Transverse colon (tissue), 4 donors: ENCODE measurements at regions not wholly inside any gene's neighbourhood (a gene's known extent, or its start where the extent isn't known, plus 50 kb on each side); places are given as distances from the start of the nearest gene placed in this dataset.

Experiments
- DNase-seq: peaks from one replicate; pipeline ENCODE4 v3.0.0-alpha.2; 2019
- H3K27ac ChIP-seq, 4 donors: fragments of 200-600 bp; sonication (generic); 2 replicates each; pipeline ENCODE4 v1.5.1; 2016 to 2018; ENCODE audit warnings: inconsistent platforms in 4 of 4
- H3K27me3 ChIP-seq: fragments of 200-600 bp; sonication (generic); 2 replicates; pipeline ENCODE4 v1.5.1; 2017; ENCODE audit warnings: inconsistent platforms
- H3K36me3 ChIP-seq, 4 donors: fragments of 200-600 bp; sonication (generic); 2 replicates each; pipeline ENCODE4 v1.5.1; 2017 to 2019; ENCODE audit warnings: inconsistent platforms in 4 of 4
- H3K4me1 ChIP-seq, 4 donors: fragments of 200-600 bp; sonication (generic); 2 replicates each; pipeline ENCODE4 v1.5.1; 2017 to 2020; ENCODE audit warnings: inconsistent platforms in 4 of 4
- H3K4me3 ChIP-seq, 4 donors: fragments of 200-600 bp; sonication (generic); 1 replicate in 1 of 4; 2 replicates in 3 of 4; pipeline versions ENCODE4 v1.5.1 to v1.6.1; 2017 to 2019; ENCODE audit warnings: inconsistent platforms in 4 of 4
- H3K9me3 ChIP-seq, 2 donors: fragments of 200-600 bp; sonication (generic); 2 replicates each; pipeline ENCODE4 v1.5.1; 2017 to 2019; ENCODE audit warnings: inconsistent platforms in 2 of 2
- CTCF ChIP-seq, 5 experiments: fragments of 200-600 bp in 3 of 5; fragments of 450-650 bp in 2 of 5; sonication (generic) in 3 of 5; IDR thresholded peaks; 1 replicate in 2 of 5; 2 replicates in 3 of 5; pipeline ENCODE4 v1.5.1; 2016 to 2017; ENCODE audit warnings: antibody characterized with exemption in 5 of 5, inconsistent platforms in 3 of 5, mild to moderate bottlenecking in 2 of 5, moderate library complexity in 1 of 5
- EP300 ChIP-seq: sonication (generic); formaldehyde crosslinking; IDR thresholded peaks from one replicate; pipeline ENCODE4 v1.6.1; 2017; ENCODE audit warnings: antibody characterized with exemption, low read depth
- POLR2A ChIP-seq: fragments of 450-650 bp; IDR thresholded peaks from one replicate; pipeline ENCODE4 v1.6.1; 2016; ENCODE audit warnings: antibody characterized with exemption, mild to moderate bottlenecking, moderate library complexity
- POLR2AphosphoS5 ChIP-seq, 3 donors: sonication (generic); formaldehyde crosslinking; IDR thresholded peaks; one replicate each; pipeline ENCODE4 v1.6.1; 2016; ENCODE audit warnings: antibody characterized with exemption in 3 of 3
- WGBS, 2 donors: methylation state at CpG; one replicate each; pipeline ENCODE4 v1.1.5; 2018; ENCODE audit warnings: low coverage in 1 of 2; 5-methylcytosine and 5-hydroxymethylcytosine counted together
- in situ Hi-C, 4 donors: fragments of 200-750 bp; cut with MboI; loops; one replicate each; pipeline versions ENCODE4 v1.15.0 to v1.15.1; 2017; ENCODE audit warnings: low sequenced_read_pairs in 3 of 4, low pct_ligation_motif_present in 1 of 4, low pct_unique_long_range_greater_than_20kb in 1 of 4
- intact Hi-C: fragments of 100-400 bp; cut with DNase I; formaldehyde crosslinking; loops from one replicate; pipeline ENCODE4 v1.15.1; 2023; ENCODE audit warnings: low total_unique reads

- H3K27me3 ChIP-seq = no peaks in the 10 kb centered on the region
- no peak for DNase-seq
- 91 to 93% methylated on average over 2 of the region's 2 CpGs for WGBS, 2 donors
- H3K4me3 ChIP-seq = no peak overlapping the region
- no peaks in the 10 kb centered on the region for H3K4me1 ChIP-seq
- intact Hi-C loops = loop anchor here (2.0 kb wide), 1 partner anchor 77 kb away; no protein-coding TSS in a partner anchor
- in situ Hi-C loops = no loop called here
- no peak for TF ChIP-seq POLR2A
- no peak for TF ChIP-seq POLR2AphosphoS5 (IDR thresholded peaks at IDR 0.05)
- no peak for TF ChIP-seq EP300
- TF ChIP-seq CTCF (IDR thresholded peaks at IDR 0.05) = no peak
- no peaks in the 10 kb centered on the region for H3K36me3 ChIP-seq
- no peaks in the 10 kb centered on the region for H3K9me3 ChIP-seq
- no peak overlapping the region for H3K27ac ChIP-seq
These were observed 400.2 kb upstream of the GOLIM4 start for GRCh38 chr3:168495932-168496331.

DNA sequence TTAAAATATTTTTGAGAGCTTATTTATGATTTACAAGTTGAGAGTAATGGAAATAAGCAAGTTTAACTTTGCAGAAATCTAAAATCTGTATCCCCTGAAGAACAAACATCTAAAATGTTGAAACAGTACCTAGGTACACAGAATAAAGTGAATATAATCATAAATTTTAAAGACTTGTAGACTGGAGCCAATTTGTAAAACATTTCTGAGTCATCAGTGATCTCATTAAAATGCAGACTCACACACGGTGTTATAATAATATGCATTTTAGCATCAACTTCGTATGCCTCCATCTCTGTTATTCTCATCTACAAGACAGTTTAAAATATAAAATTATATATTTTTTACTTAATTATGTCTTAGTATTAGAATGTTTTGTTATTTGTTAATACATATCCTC lies 399.5 kb upstream of the GOLIM4 start:
- no peaks in the 10 kb centered on the region for H3K4me1 ChIP-seq
- H3K4me3 ChIP-seq = no peak overlapping the region
- 57 to 67% methylated on average over 2 of the region's 2 CpGs for WGBS, 2 donors
- in situ Hi-C loops = no loop called here
- no peak for TF ChIP-seq EP300
- no peak for TF ChIP-seq POLR2A
- no peak for TF ChIP-seq CTCF (IDR thresholded peaks at IDR 0.05)
- no peak for TF ChIP-seq POLR2AphosphoS5 (IDR thresholded peaks at IDR 0.05)
- H3K27me3 ChIP-seq = no peaks in the 10 kb centered on the region
- DNase-seq = no peak
- H3K9me3 ChIP-seq = no peaks in the 10 kb centered on the region
- no peaks in the 10 kb centered on the region for H3K36me3 ChIP-seq
- H3K27ac ChIP-seq = no peak overlapping the region
- intact Hi-C loops = no loop called here

GRCh38 chr3:168493412-168494205 lies 397.9 kb upstream of the GOLIM4 start:
- in situ Hi-C loops (no loop called here), intact Hi-C loops (no loop called here)
- H3K4me3 ChIP-seq = no peak overlapping the region
- DNase-seq = no peak
- H3K27ac ChIP-seq = no peak overlapping the region
- no peaks in the 10 kb centered on the region for H3K36me3 ChIP-seq
- H3K4me1 ChIP-seq = no peaks in the 10 kb centered on the region
- H3K9me3 ChIP-seq = no peaks in the 10 kb centered on the region
- no peak for TF ChIP-seq POLR2AphosphoS5 (IDR thresholded peaks at IDR 0.05)
- no peak for TF ChIP-seq POLR2A
- TF ChIP-seq EP300 = no peak
- no peak for TF ChIP-seq CTCF (IDR thresholded peaks at IDR 0.05)
- H3K27me3 ChIP-seq = no peaks in the 10 kb centered on the region

- no peak overlapping the region for H3K27ac ChIP-seq
- H3K9me3 ChIP-seq = no peaks in the 10 kb centered on the region
- 75 to 84% methylated on average over 1 of the region's 1 CpG for WGBS, 2 donors
- in situ Hi-C loops = no loop called here
- TF ChIP-seq CTCF (IDR thresholded peaks at IDR 0.05) (no peak), EP300 (no peak)
- H3K4me3 ChIP-seq = no peak overlapping the region
- no peaks in the 10 kb centered on the region for H3K4me1 ChIP-seq
- intact Hi-C loops = no loop called here
- DNase-seq = no peak
- H3K27me3 ChIP-seq = no peaks in the 10 kb centered on the region
- no peaks in the 10 kb centered on the region for H3K36me3 ChIP-seq
These were observed 395.3 kb upstream of the GOLIM4 start for GRCh38 chr3:168490981-168491380.
